Brain microvascular endothelial cell (primary cell): ENCODE measurements at regions not wholly inside any gene's neighbourhood (a gene's known extent, or its start where the extent isn't known, plus 50 kb on each side); places are given as distances from the start of the nearest gene placed in this dataset.

ENCODE experiments used
- DNase-seq: peaks from one replicate; pipeline ENCODE4 v3.0.0-alpha.2; 2020
- H3K27ac ChIP-seq: fragments of 250-450 bp; sonication (Bioruptor Pico); 2 replicates; pipeline ENCODE4 v1.5.1; 2020; ENCODE audit warnings: mild to moderate bottlenecking, moderate library complexity
- H3K27me3 ChIP-seq: fragments of 250-450 bp; sonication (Bioruptor Pico); replicated peaks from 2 replicates; pipeline ENCODE4 v1.5.1; 2020; ENCODE audit warnings: mild to moderate bottlenecking
- H3K36me3 ChIP-seq: fragments of 250-450 bp; sonication (Bioruptor Pico); replicated peaks from 2 replicates; pipeline ENCODE4 v1.5.1; 2020; ENCODE audit warnings: mild to moderate bottlenecking
- H3K4me3 ChIP-seq: 2 replicates; pipeline ENCODE4 v1.5.1; 2011; ENCODE audit warnings: low read depth, mild to moderate bottlenecking, control low read depth, low read length, moderate library complexity
- CTCF ChIP-seq: IDR thresholded peaks from 2 replicates; pipeline ENCODE4 v1.5.1; 2011; ENCODE audit warnings: low read depth, mild to moderate bottlenecking, moderate library complexity, low read length, control low read depth, inconsistent platforms; ENCODE audit errors: missing control alignments
- in situ Hi-C: cut with HindIII; loops from 2 replicates; pipeline ENCODE4 v1.10.0; 2017; ENCODE audit warnings: low sequenced_read_pairs, low pct_ligation_motif_present

GRCh38 chr9:38305582-38305981, 86.9 kb upstream of the ALDH1B1 start:
- no peak for DNase-seq
- Histone ChIP-seq H3K4me3 (no peak overlapping the region), H3K36me3 (no peaks in the 10 kb centered on the region), H3K27me3 (peaks cover 2% of the 10 kb centered on the region), H3K27ac (no peak overlapping the region)
- in situ Hi-C loops = no loop called here
- no peak for TF ChIP-seq CTCF

- H3K36me3 ChIP-seq = no peaks in the 10 kb centered on the region
- TF ChIP-seq CTCF = no peak
- H3K27me3 ChIP-seq = peaks cover 2% of the 10 kb centered on the region
- in situ Hi-C loops = no loop called here
- DNase-seq = no peak
- no peak overlapping the region for H3K27ac ChIP-seq
- H3K4me3 ChIP-seq = no peak overlapping the region
Measured at GRCh38 chr9:38301376-38302106, 91.0 kb upstream of the ALDH1B1 start.

GRCh38 chr9:38299856-38300255, 92.6 kb upstream of the ALDH1B1 start:
- in situ Hi-C loops = no loop called here
- Histone ChIP-seq H3K36me3 (no peaks in the 10 kb centered on the region), H3K27ac (no peak overlapping the region), H3K27me3 (peaks cover 2% of the 10 kb centered on the region), H3K4me3 (no peak overlapping the region)
- no peak for DNase-seq
- no peak for TF ChIP-seq CTCF

GRCh38 chr9:38298904-38299303, 93.6 kb upstream of the ALDH1B1 start:
- DNase-seq = no peak
- Histone ChIP-seq H3K27ac (no peak overlapping the region), H3K4me3 (no peak overlapping the region), H3K36me3 (no peaks in the 10 kb centered on the region), H3K27me3 (peaks cover 2% of the 10 kb centered on the region)
- no peak for TF ChIP-seq CTCF
- in situ Hi-C loops = no loop called here

GRCh38 chr9:38298503-38298902, 94.0 kb upstream of the ALDH1B1 start:
- no peak overlapping the region for H3K27ac ChIP-seq
- TF ChIP-seq CTCF = no peak
- H3K4me3 ChIP-seq = no peak overlapping the region
- in situ Hi-C loops = no loop called here
- H3K36me3 ChIP-seq = no peaks in the 10 kb centered on the region
- no peak for DNase-seq
- peaks cover 2% of the 10 kb centered on the region for H3K27me3 ChIP-seq

- no peak for DNase-seq
Measured at GRCh38 chr9:38296807-38297206, 95.7 kb upstream of the ALDH1B1 start.

More at GRCh38 chr9:38296807-38297206, 95.7 kb upstream of the ALDH1B1 start:
- no peaks in the 10 kb centered on the region for H3K36me3 ChIP-seq
- no peak for TF ChIP-seq CTCF
- in situ Hi-C loops = no loop called here
- no peak overlapping the region for H3K4me3 ChIP-seq
- H3K27me3 ChIP-seq = peaks cover 2% of the 10 kb centered on the region
- no peak overlapping the region for H3K27ac ChIP-seq
